Endothelial cell of umbilical vein (primary cell): ENCODE measurements at regions not wholly inside any gene's neighbourhood (a gene's known extent, or its start where the extent isn't known, plus 50 kb on each side); places are given as distances from the start of the nearest gene placed in this dataset.

Experiments
- CTCF ChIP-seq, 2 donors: IDR thresholded peaks; 1 replicate in 1 of 2; 2 replicates in 1 of 2; pipeline ENCODE4 v1.5.1; 2011; ENCODE audit warnings: low read length in 2 of 2, mild to moderate bottlenecking in 2 of 2, moderate library complexity in 2 of 2, control low read depth in 1 of 2, inconsistent platforms in 1 of 2, low read depth in 1 of 2; ENCODE audit not compliant: insufficient read depth in 1 of 2; ENCODE audit errors: extremely low read depth in 1 of 2
- EZH2 ChIP-seq: IDR thresholded peaks from 2 replicates; pipeline ENCODE4 v1.6.1; 2012; ENCODE audit warnings: borderline replicate concordance, low read depth, mild to moderate bottlenecking, moderate library complexity, low read length, inconsistent platforms; ENCODE audit not compliant: severe bottlenecking
- GATA2 ChIP-seq: IDR thresholded peaks from 2 replicates; pipeline ENCODE4 v1.7.0; 2011; ENCODE audit warnings: low read depth, mild to moderate bottlenecking, moderate library complexity, mixed read lengths, low read length; ENCODE audit not compliant: insufficient read length, insufficient read depth
- POLR2A ChIP-seq: IDR thresholded peaks from 2 replicates; pipeline ENCODE4 v1.6.1; 2012; ENCODE audit warnings: low read depth, mild to moderate bottlenecking, control low read depth, low read length
- POLR2AphosphoS5 ChIP-seq: IDR thresholded peaks from 2 replicates; pipeline ENCODE4 v1.6.1; 2012; ENCODE audit warnings: low read depth, mild to moderate bottlenecking, control low read depth, low read length, moderate library complexity; ENCODE audit not compliant: insufficient read depth
- TF ChIP-seq, protein P1 (sequence below): IDR thresholded peaks from 2 replicates; pipeline ENCODE4 v1.6.1; 2011; ENCODE audit not compliant: insufficient read depth, insufficient read length

DNA sequence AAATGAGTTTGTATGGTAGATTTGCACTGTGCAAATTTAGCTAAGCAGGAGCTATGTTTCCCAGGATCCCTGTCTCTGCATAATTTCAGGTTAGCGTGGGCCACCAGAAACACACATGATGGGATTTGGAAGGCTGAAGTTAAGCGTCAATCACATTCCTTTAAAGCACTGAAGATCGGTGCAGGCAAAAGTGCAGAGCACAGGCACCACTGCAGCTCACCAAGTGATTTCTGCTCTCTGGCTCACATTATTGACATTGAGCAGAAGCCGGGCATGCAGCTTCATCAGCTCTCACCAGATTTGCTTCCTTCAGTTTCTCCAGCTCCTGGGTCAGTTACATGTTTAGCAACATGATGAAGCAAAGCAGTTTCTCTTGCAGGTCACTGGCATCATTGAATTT, 256.4 kb upstream of the TGFBR2 start:
- TF ChIP-seq POLR2A (no peak), POLR2AphosphoS5 (no peak), CTCF (IDR thresholded peaks at IDR 0.05; ENCODE audit: extremely low read depth in 1 of 2, insufficient read depth in 1 of 2, low read depth in 1 of 2, low read length in 2 of 2) (no peak), GATA2 (no peak), EZH2 (no peak)
- TF ChIP-seq, protein P1, sequence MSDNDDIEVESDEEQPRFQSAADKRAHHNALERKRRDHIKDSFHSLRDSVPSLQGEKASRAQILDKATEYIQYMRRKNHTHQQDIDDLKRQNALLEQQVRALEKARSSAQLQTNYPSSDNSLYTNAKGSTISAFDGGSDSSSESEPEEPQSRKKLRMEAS = no peak
